HepG2 (cell line): ENCODE measurements at regions not wholly inside any gene's neighbourhood (a gene's known extent, or its start where the extent isn't known, plus 50 kb on each side); places are given as distances from the start of the nearest gene placed in this dataset.

ENCODE experiments used
- ATAC-seq: fragments of 200-7000 bp; cut with Tn5 transposase; 3 replicates; pipeline ENCODE4 v1.9.1; 2020; ENCODE audit warnings: mild to moderate bottlenecking, moderate library complexity
- BruUV-seq: library from RNA; stranded (reverse); fragments of 400-500 nt; replicated peaks from 2 replicates; lab custom pipeline; 2021; lab: Mats Ljungman, UMichigan
- CTCF ChIA-PET: fragments of 300-600 bp; formaldehyde crosslinking; extraction: SDS; loops from one replicate; lab custom pipeline; 2021; ENCODE audit warnings: low total read pairs, inconsistent platforms, low intra/inter-chr PET ratio; lab: Yijun Ruan, JAX
- POLR2A ChIA-PET: fragments of 350-600 bp; sonication (Branson Sonifier 250); formaldehyde crosslinking; loops from one replicate; lab custom pipeline; 2020; ENCODE audit warnings: antibody characterized with exemption, inconsistent platforms; lab: Yijun Ruan, JAX
- DNase-seq: peaks from one replicate; pipeline ENCODE4 v3.0.0-alpha.2; 2015; ENCODE audit warnings: low spot score
- FAIRE-seq: peaks from 3 replicates; lab custom pipeline; 2011; peaks lifted over from hg19 to GRCh38; lab: Jason Lieb, UNC
- H2AFZ ChIP-seq: one replicate; pipeline ENCODE4 v1.6.1; 2011; ENCODE audit warnings: low read length, inconsistent platforms
- H3K27ac ChIP-seq: fragments of 300-600 bp; 3 replicates; pipeline ENCODE4 v1.8.0; 2011; ENCODE audit warnings: mixed run types, mild to moderate bottlenecking, mixed read lengths, low read length, inconsistent platforms; ENCODE audit not compliant: insufficient read depth; ENCODE audit errors: extremely low read length
- H3K27me3 ChIP-seq, 2 experiments: fragments of 200-600 bp in 1 of 2; 2 replicates in 1 of 2; 3 replicates in 1 of 2; pipeline versions ENCODE4 v1.6.0 to v1.8.0; 2011; ENCODE audit warnings: low read length in 2 of 2, mild to moderate bottlenecking in 2 of 2, moderate library complexity in 2 of 2, inconsistent platforms in 1 of 2; ENCODE audit not compliant: insufficient read depth in 2 of 2, control insufficient read depth in 1 of 2
- H3K36me3 ChIP-seq, 2 experiments: fragments of 200-600 bp in 1 of 2; replicated peaks in 1 of 2; 2 replicates in 1 of 2; 3 replicates in 1 of 2; pipeline versions ENCODE4 v1.5.1 to v1.8.0; 2011; ENCODE audit warnings: low read length in 2 of 2, inconsistent platforms in 1 of 2; ENCODE audit not compliant: insufficient read depth in 2 of 2, control insufficient read depth in 1 of 2
- H3K4me1 ChIP-seq: 2 replicates; pipeline ENCODE4 v1.5.1; 2012; ENCODE audit warnings: low read length, inconsistent platforms; ENCODE audit not compliant: insufficient read depth
- H3K4me2 ChIP-seq: 2 replicates; pipeline ENCODE4 v1.6.0; 2011; ENCODE audit warnings: low read depth, low read length, inconsistent platforms
- H3K4me3 ChIP-seq, 3 experiments: fragments of 200-600 bp in 1 of 3; sonication (generic), shearing (Covaris generic) in 1 of 3; replicated peaks in 1 of 3; 2 replicates each; pipeline ENCODE4 v1.5.1; 2011 to 2016; ENCODE audit warnings: low read length in 3 of 3, inconsistent platforms in 2 of 3, low read depth in 2 of 3, mild to moderate bottlenecking in 2 of 3, control low read depth in 1 of 3, mixed read lengths in 1 of 3; ENCODE audit not compliant: insufficient read depth in 1 of 3
- H3K79me2 ChIP-seq: one replicate; pipeline ENCODE4 v1.6.1; 2011; ENCODE audit warnings: low read length, inconsistent platforms; ENCODE audit not compliant: insufficient read depth
- H3K9ac ChIP-seq: 2 replicates; pipeline ENCODE4 v1.6.0; 2011; ENCODE audit warnings: mild to moderate bottlenecking, low read depth, low read length, inconsistent platforms; ENCODE audit not compliant: insufficient read depth
- H3K9me3 ChIP-seq: 2 replicates; pipeline ENCODE4 v1.5.1; 2012; ENCODE audit warnings: mild to moderate bottlenecking, low read length
- H4K20me1 ChIP-seq: 2 replicates; pipeline ENCODE4 v1.6.0; 2011; ENCODE audit warnings: inconsistent platforms, mild to moderate bottlenecking, low read length, moderate library complexity; ENCODE audit not compliant: insufficient read depth
- DPF2 ChIP-seq: sonication (generic); formaldehyde crosslinking; IDR thresholded peaks from 2 replicates; pipeline ENCODE4 v1.4.0; 2020; ENCODE audit warnings: mild to moderate bottlenecking, low read depth, missing genetic modification reagents, borderline replicate concordance
- MAFK ChIP-seq, 2 experiments: IDR thresholded peaks in 1 of 2; conservative IDR thresholded peaks in 1 of 2; 2 replicates each; pipeline ENCODE4 v1.6.1; 2011; ENCODE audit warnings: improper control_type of control experiment in 2 of 2, low read length in 2 of 2
- MTA3 ChIP-seq: sonication (generic); formaldehyde crosslinking; IDR thresholded peaks from 2 replicates; pipeline ENCODE4 v1.4.0; 2020; ENCODE audit warnings: missing genetic modification reagents
- PHF20 ChIP-seq: sonication (generic); formaldehyde crosslinking; IDR thresholded peaks from 2 replicates; pipeline ENCODE4 v1.5.0; 2020; ENCODE audit warnings: mild to moderate bottlenecking, missing genetic modification reagents
- RBFOX2 ChIP-seq: fragments of 200-400 bp; formaldehyde crosslinking; IDR thresholded peaks from 2 replicates; pipeline ENCODE4 v1.6.1; 2017; ENCODE audit warnings: low read depth, mild to moderate bottlenecking, low read length
- RXRA ChIP-seq: sonication (generic); formaldehyde crosslinking; IDR thresholded peaks from 2 replicates; pipeline ENCODE4 v1.5.1; 2020; ENCODE audit warnings: missing genetic modification reagents
- SIN3A ChIP-seq: IDR thresholded peaks from 2 replicates; pipeline ENCODE4 v1.6.1; 2011; ENCODE audit warnings: low read depth, mild to moderate bottlenecking, control low read depth, low read length, borderline replicate concordance
- SP5 ChIP-seq: IDR thresholded peaks from 2 replicates; pipeline ENCODE4 v1.6.1; 2016; ENCODE audit warnings: low read depth, borderline replicate concordance
- SUZ12 ChIP-seq: fragments of 150-350 bp; IDR thresholded peaks from 2 replicates; pipeline ENCODE4 v1.6.1; 2014; ENCODE audit warnings: low read depth, low read length
- ZNF333 ChIP-seq: sonication (generic); formaldehyde crosslinking; IDR thresholded peaks from 2 replicates; pipeline ENCODE4 v1.4.0; 2020; ENCODE audit warnings: mild to moderate bottlenecking, missing genetic modification reagents, borderline replicate concordance
- ZNF776 ChIP-seq: sonication (generic); formaldehyde crosslinking; IDR thresholded peaks from 2 replicates; pipeline ENCODE4 v1.4.0; 2020; ENCODE audit warnings: mild to moderate bottlenecking, missing genetic modification reagents
- WGBS: methylation state at CpG from one replicate; pipeline ENCODE4 v1.1.6; 2017; ENCODE audit warnings: low lambda C conversion rate; 5-methylcytosine and 5-hydroxymethylcytosine counted together
- in situ Hi-C: cut with HindIII; loops from 2 replicates; pipeline ENCODE4 v1.10.0; 2017; ENCODE audit warnings: low pct_unique_long_range_greater_than_20kb; ENCODE audit not compliant: extremely low pct_ligation_motif_present
- intact Hi-C: fragments of 100-400 bp; cut with micrococcal nuclease; formaldehyde crosslinking; loops from one replicate; pipeline ENCODE4 v1.10.0; 2022; ENCODE audit not compliant: unreplicated experiment
- TF ChIP-seq, protein P1 (sequence below): sonication (generic); formaldehyde crosslinking; IDR thresholded peaks from 2 replicates; pipeline ENCODE4 v1.9.0; 2022; ENCODE audit warnings: low read depth, missing genetic modification reagents
- TF ChIP-seq, protein P2 (sequence below), 2 experiments: sonication (generic) in 1 of 2; formaldehyde crosslinking in 1 of 2; IDR thresholded peaks; 2 replicates each; pipeline versions ENCODE4 v1.4.0 to v1.6.1; 2016 to 2020; ENCODE audit warnings: borderline replicate concordance in 1 of 2, low read depth in 1 of 2, mild to moderate bottlenecking in 1 of 2, missing genetic modification reagents in 1 of 2

DNA sequence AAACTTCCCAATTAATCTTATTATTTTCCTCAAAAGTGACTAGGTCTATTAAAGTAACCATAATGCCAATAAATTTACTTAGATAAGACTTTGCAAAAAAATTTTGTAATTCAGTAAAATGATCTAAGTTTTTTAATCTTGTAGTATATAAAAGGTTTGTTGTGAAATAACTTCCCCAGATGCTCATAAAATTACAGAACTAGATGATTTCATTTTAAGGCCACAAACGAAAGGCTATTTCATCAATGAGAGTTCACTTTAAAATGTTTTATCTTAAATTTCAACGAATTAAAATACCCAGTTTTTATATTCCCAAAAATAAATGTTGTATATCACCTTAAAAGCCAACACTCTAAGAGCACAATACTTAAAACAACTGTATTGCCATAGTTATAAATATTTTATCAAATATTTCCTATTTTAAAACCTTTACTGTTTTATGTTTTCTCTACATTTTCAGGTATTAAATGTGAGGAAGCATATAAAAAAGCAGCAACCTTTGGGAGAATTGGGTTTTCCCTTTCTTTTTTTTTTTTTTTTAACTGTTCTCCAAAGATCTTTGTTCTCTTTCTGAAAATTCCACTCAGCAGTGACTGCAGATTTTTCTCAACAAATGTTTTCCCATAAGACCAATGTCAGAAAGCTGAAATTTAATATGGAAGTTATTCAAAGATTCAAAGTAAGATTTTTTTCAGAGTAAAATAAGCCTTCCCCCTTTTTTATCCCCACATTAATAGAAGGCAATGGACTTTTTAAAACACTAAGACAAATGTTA is 169.9 kb downstream of the CYB561 start:
- H3K9me3 ChIP-seq, result no peaks in the 10 kb centered on the region
- in situ Hi-C loops (no loop called here), intact Hi-C loops (loop anchor here (10.0 kb wide), 1 partner anchor 1661 kb away; no protein-coding TSS in a partner anchor)
- no peak for FAIRE-seq
- H3K36me3 ChIP-seq, result no peaks in the 10 kb centered on the region
- no peak overlapping the region for H3K27ac ChIP-seq
- H3K4me2 ChIP-seq, result no peak overlapping the region
- WGBS, result 2% methylated on average over 2 of the region's 2 CpGs
- ATAC-seq, result no peak
- no peak overlapping the region for H3K9ac ChIP-seq
- POLR2A ChIA-PET, result no interaction called here
- no peaks in the 10 kb centered on the region for H3K27me3 ChIP-seq
- TF ChIP-seq SP5, result no peak
- no peak for TF ChIP-seq RBFOX2
- TF ChIP-seq, protein P1, sequence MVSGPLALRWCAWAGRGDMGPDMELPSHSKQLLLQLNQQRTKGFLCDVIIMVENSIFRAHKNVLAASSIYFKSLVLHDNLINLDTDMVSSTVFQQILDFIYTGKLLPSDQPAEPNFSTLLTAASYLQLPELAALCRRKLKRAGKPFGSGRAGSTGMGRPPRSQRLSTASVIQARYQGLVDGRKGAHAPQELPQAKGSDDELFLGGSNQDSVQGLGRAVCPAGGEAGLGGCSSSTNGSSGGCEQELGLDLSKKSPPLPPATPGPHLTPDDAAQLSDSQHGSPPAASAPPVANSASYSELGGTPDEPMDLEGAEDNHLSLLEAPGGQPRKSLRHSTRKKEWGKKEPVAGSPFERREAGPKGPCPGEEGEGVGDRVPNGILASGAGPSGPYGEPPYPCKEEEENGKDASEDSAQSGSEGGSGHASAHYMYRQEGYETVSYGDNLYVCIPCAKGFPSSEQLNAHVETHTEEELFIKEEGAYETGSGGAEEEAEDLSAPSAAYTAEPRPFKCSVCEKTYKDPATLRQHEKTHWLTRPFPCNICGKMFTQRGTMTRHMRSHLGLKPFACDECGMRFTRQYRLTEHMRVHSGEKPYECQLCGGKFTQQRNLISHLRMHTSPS (CRISPR knock-in tag), result no peak
- no peak for TF ChIP-seq MAFK (conservative IDR thresholded peaks at IDR 0.05 in 1 of 2, IDR thresholded peaks at IDR 0.05 in 1 of 2; ENCODE audit: low read length in 2 of 2)
- TF ChIP-seq ZNF333, result no peak
- no peaks in the 10 kb centered on the region for H3K4me1 ChIP-seq
- no peak overlapping the region for H3K4me3 ChIP-seq
- CTCF ChIA-PET, result no interaction called here
- BruUV-seq, result no TSS peak
- H4K20me1 ChIP-seq, result no peaks in the 10 kb centered on the region
- H2AFZ ChIP-seq, result no peak overlapping the region
- no peaks in the 10 kb centered on the region for H3K79me2 ChIP-seq
- DNase-seq, result no peak

DNA sequence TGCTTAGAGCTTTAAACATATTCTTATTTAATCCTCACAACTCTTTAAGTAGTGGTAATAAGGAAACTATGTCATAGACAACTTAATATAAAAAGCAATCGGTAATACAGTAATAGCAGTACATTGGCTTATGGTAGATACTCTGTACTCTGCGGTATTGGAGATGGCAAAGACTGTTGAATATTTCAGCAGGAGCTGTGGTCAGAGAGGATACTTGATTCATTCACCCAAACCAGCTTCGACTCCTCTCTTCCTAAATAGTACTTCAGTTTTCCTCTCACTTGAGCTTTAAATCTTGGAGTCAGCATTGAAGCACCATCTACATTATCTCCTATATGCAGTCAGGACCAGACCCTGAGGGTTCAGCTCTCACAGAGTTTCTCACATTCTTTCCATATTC is 169.3 kb downstream of the CYB561 start:
- Histone ChIP-seq H3K9ac (no peak overlapping the region), H3K4me1 (no peaks in the 10 kb centered on the region), H3K4me2 (no peak overlapping the region), H3K4me3 (no peak overlapping the region), H3K36me3 (no peaks in the 10 kb centered on the region), H4K20me1 (no peaks in the 10 kb centered on the region), H3K27me3 (no peaks in the 10 kb centered on the region), H2AFZ (no peak overlapping the region), H3K79me2 (no peaks in the 10 kb centered on the region), H3K9me3 (no peaks in the 10 kb centered on the region), H3K27ac (no peak overlapping the region)
- no TSS peak for BruUV-seq
- in situ Hi-C loops, result no loop called here
- FAIRE-seq (no peak), ATAC-seq (no peak), DNase-seq (no peak)
- ChIA-PET POLR2A (no interaction called here), CTCF (no interaction called here)
- 31% methylated on average over 3 of the region's 3 CpGs for WGBS
- intact Hi-C loops, result loop anchor here (10.0 kb wide), 1 partner anchor 1662 kb away; no protein-coding TSS in a partner anchor
- TF ChIP-seq SIN3A, result no peak
- no peak for TF ChIP-seq SUZ12
- no peak for TF ChIP-seq DPF2 (CRISPR knock-in tag)
- no peak for TF ChIP-seq PHF20 (CRISPR knock-in tag)
- no peak for TF ChIP-seq ZNF776
- no peak for TF ChIP-seq RXRA (CRISPR knock-in tag)
- TF ChIP-seq, protein P2, sequence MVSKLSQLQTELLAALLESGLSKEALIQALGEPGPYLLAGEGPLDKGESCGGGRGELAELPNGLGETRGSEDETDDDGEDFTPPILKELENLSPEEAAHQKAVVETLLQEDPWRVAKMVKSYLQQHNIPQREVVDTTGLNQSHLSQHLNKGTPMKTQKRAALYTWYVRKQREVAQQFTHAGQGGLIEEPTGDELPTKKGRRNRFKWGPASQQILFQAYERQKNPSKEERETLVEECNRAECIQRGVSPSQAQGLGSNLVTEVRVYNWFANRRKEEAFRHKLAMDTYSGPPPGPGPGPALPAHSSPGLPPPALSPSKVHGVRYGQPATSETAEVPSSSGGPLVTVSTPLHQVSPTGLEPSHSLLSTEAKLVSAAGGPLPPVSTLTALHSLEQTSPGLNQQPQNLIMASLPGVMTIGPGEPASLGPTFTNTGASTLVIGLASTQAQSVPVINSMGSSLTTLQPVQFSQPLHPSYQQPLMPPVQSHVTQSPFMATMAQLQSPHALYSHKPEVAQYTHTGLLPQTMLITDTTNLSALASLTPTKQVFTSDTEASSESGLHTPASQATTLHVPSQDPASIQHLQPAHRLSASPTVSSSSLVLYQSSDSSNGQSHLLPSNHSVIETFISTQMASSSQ (IDR thresholded peaks at IDR 0.05; ENCODE audit: low read depth), result no peak
- TF ChIP-seq, protein P2 (CRISPR knock-in tag; IDR thresholded peaks at IDR 0.05; ENCODE audit: borderline replicate concordance), result no peak
- TF ChIP-seq MTA3, result no peak
